ENCODE measurements at regions not wholly inside any gene's neighbourhood (a gene's known extent, or its start where the extent isn't known, plus 50 kb on each side); places are given as distances from the start of the nearest gene placed in this dataset.

- TF ChIP-seq CTCF (IDR thresholded peaks at IDR 0.05; ENCODE audit: low read length) (no peak), EZH2 (optimal IDR thresholded peaks at IDR 0.05; ENCODE audit: low read depth, low read length) (no peak)
Observed at GRCh38 chr1:234539666-234540403, 60.9 kb upstream of the TARBP1 start.
